ENCODE measurements at regions not wholly inside any gene's neighbourhood (a gene's known extent, or its start where the extent isn't known, plus 50 kb on each side); places are given as distances from the start of the nearest gene placed in this dataset.

DNA sequence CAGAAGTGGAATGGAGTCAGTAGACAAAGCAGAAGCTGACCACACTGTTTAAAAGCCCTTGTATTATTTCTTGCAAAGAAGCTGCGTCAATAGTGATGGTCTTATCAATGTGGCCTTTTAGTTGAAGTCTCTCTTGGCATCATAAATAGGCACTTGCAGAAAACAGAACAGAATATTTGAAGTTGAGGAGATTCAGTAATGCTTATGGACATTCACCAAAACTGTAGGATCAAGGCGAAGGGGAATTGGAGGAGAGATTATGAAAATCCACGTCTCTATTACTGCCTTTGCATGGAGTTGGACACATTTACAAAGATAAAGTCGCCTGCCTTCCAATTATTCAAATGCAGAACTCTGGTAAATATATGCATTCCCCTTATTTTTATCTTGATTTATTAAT is 1482.8 kb downstream of the EFNB2 start:
- H3K36me3 ChIP-seq (ENCODE audit: control insufficient read depth, insufficient read depth, low read length): no peaks in the 10 kb centered on the region
- H3K4me2 ChIP-seq (ENCODE audit: extremely low read depth, insufficient read depth, low read length): no peak overlapping the region
- no peak overlapping the region for H3K27ac ChIP-seq (ENCODE audit: insufficient read depth, low read length)
- no peaks in the 10 kb centered on the region for H3K79me2 ChIP-seq (ENCODE audit: control insufficient read depth, insufficient read depth, low read length)
- no peaks in the 10 kb centered on the region for H3K4me1 ChIP-seq (ENCODE audit: control insufficient read depth, extremely low read depth, insufficient read depth, low read length)
- no peak for TF ChIP-seq EZH2 (IDR thresholded peaks at IDR 0.05; ENCODE audit: low read length, missing control alignments)
- TF ChIP-seq, protein P1, sequence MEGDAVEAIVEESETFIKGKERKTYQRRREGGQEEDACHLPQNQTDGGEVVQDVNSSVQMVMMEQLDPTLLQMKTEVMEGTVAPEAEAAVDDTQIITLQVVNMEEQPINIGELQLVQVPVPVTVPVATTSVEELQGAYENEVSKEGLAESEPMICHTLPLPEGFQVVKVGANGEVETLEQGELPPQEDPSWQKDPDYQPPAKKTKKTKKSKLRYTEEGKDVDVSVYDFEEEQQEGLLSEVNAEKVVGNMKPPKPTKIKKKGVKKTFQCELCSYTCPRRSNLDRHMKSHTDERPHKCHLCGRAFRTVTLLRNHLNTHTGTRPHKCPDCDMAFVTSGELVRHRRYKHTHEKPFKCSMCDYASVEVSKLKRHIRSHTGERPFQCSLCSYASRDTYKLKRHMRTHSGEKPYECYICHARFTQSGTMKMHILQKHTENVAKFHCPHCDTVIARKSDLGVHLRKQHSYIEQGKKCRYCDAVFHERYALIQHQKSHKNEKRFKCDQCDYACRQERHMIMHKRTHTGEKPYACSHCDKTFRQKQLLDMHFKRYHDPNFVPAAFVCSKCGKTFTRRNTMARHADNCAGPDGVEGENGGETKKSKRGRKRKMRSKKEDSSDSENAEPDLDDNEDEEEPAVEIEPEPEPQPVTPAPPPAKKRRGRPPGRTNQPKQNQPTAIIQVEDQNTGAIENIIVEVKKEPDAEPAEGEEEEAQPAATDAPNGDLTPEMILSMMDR (conservative IDR thresholded peaks at IDR 0.05 in 1 of 2, IDR thresholded peaks at IDR 0.05 in 1 of 2; ENCODE audit: low read depth in 1 of 2, low read length in 2 of 2): no peak
- H3K9ac ChIP-seq (ENCODE audit: insufficient read depth, low read length): no peak overlapping the region
- H4K20me1 ChIP-seq (ENCODE audit: control insufficient read depth, extremely low read depth, insufficient read depth, low read length): no peaks in the 10 kb centered on the region
- no peak overlapping the region for H3K4me3 ChIP-seq (replicated peaks in 1 of 4; ENCODE audit: control extremely low read depth in 1 of 4, insufficient read depth in 1 of 4, low read depth in 3 of 4, low read length in 4 of 4)
- no peak for DNase-seq (ENCODE audit: low read depth in 2 of 2)
- no peak overlapping the region for H2AFZ ChIP-seq (ENCODE audit: low read length)
- H3K27me3 ChIP-seq (ENCODE audit: control insufficient read depth, insufficient read depth, low read length): no peaks in the 10 kb centered on the region
- no peaks in the 10 kb centered on the region for H3K9me3 ChIP-seq (ENCODE audit: control insufficient read depth, insufficient read depth, low read depth, low read length)

DNA sequence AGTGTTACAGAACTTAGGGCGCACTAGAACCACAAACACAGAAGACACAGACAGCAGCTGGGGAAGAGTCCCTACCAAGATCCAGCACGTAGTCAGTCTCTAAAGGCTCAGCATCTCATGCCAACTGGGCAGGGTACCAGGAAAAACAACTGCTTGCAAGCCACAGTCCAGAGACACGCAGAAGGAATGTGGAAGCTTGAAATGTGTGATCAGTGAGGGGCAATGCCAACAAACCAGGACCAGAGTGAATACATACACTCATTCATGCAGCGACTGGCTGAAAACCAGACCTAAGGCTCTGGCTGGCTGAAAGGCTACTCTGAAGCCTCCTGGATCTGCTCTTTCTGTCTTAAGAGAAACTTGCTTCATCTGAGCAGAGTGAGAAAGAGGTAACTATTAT is 1484.8 kb downstream of the EFNB2 start:
- Histone ChIP-seq H3K27ac (ENCODE audit: insufficient read depth, low read length) (no peak overlapping the region), H3K9me3 (ENCODE audit: control insufficient read depth, insufficient read depth, low read depth, low read length) (no peaks in the 10 kb centered on the region), H3K9ac (ENCODE audit: insufficient read depth, low read length) (no peak overlapping the region), H3K27me3 (ENCODE audit: control insufficient read depth, insufficient read depth, low read length) (no peaks in the 10 kb centered on the region), H3K4me1 (ENCODE audit: control insufficient read depth, extremely low read depth, insufficient read depth, low read length) (no peaks in the 10 kb centered on the region), H2AFZ (ENCODE audit: low read length) (no peak overlapping the region), H4K20me1 (ENCODE audit: control insufficient read depth, extremely low read depth, insufficient read depth, low read length) (no peaks in the 10 kb centered on the region), H3K36me3 (ENCODE audit: control insufficient read depth, insufficient read depth, low read length) (no peaks in the 10 kb centered on the region), H3K4me3 (replicated peaks in 1 of 4; ENCODE audit: control extremely low read depth in 1 of 4, insufficient read depth in 1 of 4, low read depth in 3 of 4, low read length in 4 of 4) (no peak overlapping the region), H3K4me2 (ENCODE audit: extremely low read depth, insufficient read depth, low read length) (no peak overlapping the region), H3K79me2 (ENCODE audit: control insufficient read depth, insufficient read depth, low read length) (no peaks in the 10 kb centered on the region)
- peak in 1 of 2 donors; percentile 68 for DNase-seq (ENCODE audit: low read depth in 2 of 2)
- no peak for TF ChIP-seq EZH2 (IDR thresholded peaks at IDR 0.05; ENCODE audit: low read length, missing control alignments)
- TF ChIP-seq, protein P1 (conservative IDR thresholded peaks at IDR 0.05 in 1 of 2, IDR thresholded peaks at IDR 0.05 in 1 of 2; ENCODE audit: low read depth in 1 of 2, low read length in 2 of 2): no peak

DNA sequence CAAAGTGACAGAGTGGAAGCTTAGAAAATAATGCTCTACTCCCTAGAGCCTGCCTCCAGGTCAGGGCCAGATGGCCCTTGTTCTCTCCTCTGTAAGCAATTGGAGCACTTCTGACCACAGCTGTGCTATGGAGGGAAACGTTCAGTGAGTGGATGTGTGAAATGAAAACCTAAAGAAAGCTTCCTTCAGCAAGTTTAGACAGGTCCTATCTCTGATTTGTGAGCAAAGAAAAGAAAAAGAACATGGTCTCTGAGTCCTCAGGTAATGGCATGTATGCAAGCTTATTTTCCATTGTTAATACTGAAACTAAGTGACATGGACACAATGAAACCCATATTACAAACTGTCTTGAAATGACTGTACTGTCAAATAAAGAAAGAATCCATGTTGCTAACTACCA is 1486.8 kb downstream of the EFNB2 start:
- DNase-seq (ENCODE audit: low read depth in 2 of 2): no peak
- no peaks in the 10 kb centered on the region for H3K79me2 ChIP-seq (ENCODE audit: control insufficient read depth, insufficient read depth, low read length)
- H3K4me3 ChIP-seq (replicated peaks in 1 of 4; ENCODE audit: control extremely low read depth in 1 of 4, insufficient read depth in 1 of 4, low read depth in 3 of 4, low read length in 4 of 4): no peak overlapping the region
- no peak overlapping the region for H3K9ac ChIP-seq (ENCODE audit: insufficient read depth, low read length)
- no peak overlapping the region for H2AFZ ChIP-seq (ENCODE audit: low read length)
- H3K27ac ChIP-seq (ENCODE audit: insufficient read depth, low read length): no peak overlapping the region
- no peaks in the 10 kb centered on the region for H3K27me3 ChIP-seq (ENCODE audit: control insufficient read depth, insufficient read depth, low read length)
- no peak overlapping the region for H3K4me2 ChIP-seq (ENCODE audit: extremely low read depth, insufficient read depth, low read length)
- no peaks in the 10 kb centered on the region for H3K36me3 ChIP-seq (ENCODE audit: control insufficient read depth, insufficient read depth, low read length)
- no peaks in the 10 kb centered on the region for H3K4me1 ChIP-seq (ENCODE audit: control insufficient read depth, extremely low read depth, insufficient read depth, low read length)
- no peaks in the 10 kb centered on the region for H4K20me1 ChIP-seq (ENCODE audit: control insufficient read depth, extremely low read depth, insufficient read depth, low read length)
- TF ChIP-seq, protein P1 (conservative IDR thresholded peaks at IDR 0.05 in 1 of 2, IDR thresholded peaks at IDR 0.05 in 1 of 2; ENCODE audit: low read depth in 1 of 2, low read length in 2 of 2): no peak
- no peak for TF ChIP-seq EZH2 (IDR thresholded peaks at IDR 0.05; ENCODE audit: low read length, missing control alignments)
- no peaks in the 10 kb centered on the region for H3K9me3 ChIP-seq (ENCODE audit: control insufficient read depth, insufficient read depth, low read depth, low read length)
